Glutamatergic neuron (in vitro differentiated cells): ENCODE measurements at regions not wholly inside any gene's neighbourhood (a gene's known extent, or its start where the extent isn't known, plus 50 kb on each side); places are given as distances from the start of the nearest gene placed in this dataset.

Experiments used
- DNase-seq: peaks from one replicate; pipeline ENCODE4 v3.0.0; 2022
- H3K27ac Mint-ChIP-seq: one replicate; pipeline ENCODE4 v1.8.0; 2020; ENCODE audit warnings: mild to moderate bottlenecking, mixed read lengths, inconsistent platforms; ENCODE audit not compliant: unreplicated experiment
- H3K27me3 Mint-ChIP-seq: one replicate; pipeline ENCODE4 v1.8.0; 2020; ENCODE audit warnings: mild to moderate bottlenecking, moderate library complexity, mixed read lengths, inconsistent platforms; ENCODE audit not compliant: unreplicated experiment
- H3K36me3 Mint-ChIP-seq: one replicate; pipeline ENCODE4 v1.8.0; 2020; ENCODE audit warnings: mild to moderate bottlenecking, mixed read lengths, inconsistent platforms; ENCODE audit not compliant: unreplicated experiment
- H3K4me1 Mint-ChIP-seq: one replicate; pipeline ENCODE4 v1.8.0; 2020; ENCODE audit warnings: mild to moderate bottlenecking, low read depth, mixed read lengths, inconsistent platforms; ENCODE audit not compliant: unreplicated experiment
- H3K4me3 Mint-ChIP-seq: one replicate; pipeline ENCODE4 v1.8.0; 2020; ENCODE audit warnings: mild to moderate bottlenecking, mixed read lengths, inconsistent platforms; ENCODE audit not compliant: unreplicated experiment
- H3K9me3 Mint-ChIP-seq: one replicate; pipeline ENCODE4 v1.8.0; 2020; ENCODE audit warnings: mild to moderate bottlenecking, moderate library complexity, mixed read lengths, inconsistent platforms; ENCODE audit not compliant: unreplicated experiment
- CTCF ChIP-seq: fragments of 200-600 bp; sonication (generic); IDR thresholded peaks from one replicate; pipeline ENCODE4 v1.5.0; 2021; ENCODE audit not compliant: partially characterized antibody, unreplicated experiment

GRCh38 chr9:84212246-84212645 is 128.3 kb downstream of the SLC28A3 start:
- Mint-ChIP-seq H3K9me3 (no peaks in the 10 kb centered on the region), H3K36me3 (peaks cover 9% of the 10 kb centered on the region), H3K4me1 (peaks cover 6% of the 10 kb centered on the region), H3K4me3 (no peak overlapping the region), H3K27ac (no peak overlapping the region), H3K27me3 (no peaks in the 10 kb centered on the region)
- no peak for TF ChIP-seq CTCF
- DNase-seq: no peak

GRCh38 chr9:84212982-84213381 is 127.6 kb downstream of the SLC28A3 start:
- Mint-ChIP-seq H3K27me3 (no peaks in the 10 kb centered on the region), H3K27ac (no peak overlapping the region), H3K4me3 (no peak overlapping the region), H3K9me3 (no peaks in the 10 kb centered on the region), H3K4me1 (no peaks in the 10 kb centered on the region), H3K36me3 (peaks cover 9% of the 10 kb centered on the region)
- no peak for DNase-seq
- TF ChIP-seq CTCF: no peak

- Mint-ChIP-seq H3K4me1 (peaks cover 7% of the 10 kb centered on the region), H3K27ac (no peak overlapping the region), H3K9me3 (no peaks in the 10 kb centered on the region), H3K36me3 (peaks cover 9% of the 10 kb centered on the region), H3K4me3 (no peak overlapping the region), H3K27me3 (no peaks in the 10 kb centered on the region)
- no peak for DNase-seq
- TF ChIP-seq CTCF: no peak
These were observed 124.4 kb downstream of the SLC28A3 start for GRCh38 chr9:84216151-84216550.

- no peak for TF ChIP-seq CTCF
- no peak overlapping the region for H3K4me3 Mint-ChIP-seq
- no peak for DNase-seq
- peaks cover 18% of the 10 kb centered on the region for H3K36me3 Mint-ChIP-seq
- H3K9me3 Mint-ChIP-seq: no peaks in the 10 kb centered on the region
- no peaks in the 10 kb centered on the region for H3K27me3 Mint-ChIP-seq
- peak overlapping the region; percentile 13 for H3K27ac Mint-ChIP-seq
- peaks cover 7% of the 10 kb centered on the region for H3K4me1 Mint-ChIP-seq
These were observed 122.2 kb downstream of the SLC28A3 start for GRCh38 chr9:84218322-84218721.

GRCh38 chr9:84224246-84224645 is 116.3 kb downstream of the SLC28A3 start:
- TF ChIP-seq CTCF: no peak
- Mint-ChIP-seq H3K27me3 (no peaks in the 10 kb centered on the region), H3K4me3 (no peak overlapping the region), H3K9me3 (no peaks in the 10 kb centered on the region), H3K4me1 (peaks cover 3% of the 10 kb centered on the region), H3K36me3 (peaks cover 10% of the 10 kb centered on the region), H3K27ac (no peak overlapping the region)
- no peak for DNase-seq
